ENCODE measurements at regions not wholly inside any gene's neighbourhood (a gene's known extent, or its start where the extent isn't known, plus 50 kb on each side); places are given as distances from the start of the nearest gene placed in this dataset.
"Not testable (repeated sequence)": the region's sequence is repeated elsewhere in the genome, so short reads cannot be mapped to it uniquely, and the experiment has no call there.

GRCh38 chr10:21463436-21463835 is 62.0 kb downstream of the SKIDA1 start:
- DNase-seq, result no peak

DNA sequence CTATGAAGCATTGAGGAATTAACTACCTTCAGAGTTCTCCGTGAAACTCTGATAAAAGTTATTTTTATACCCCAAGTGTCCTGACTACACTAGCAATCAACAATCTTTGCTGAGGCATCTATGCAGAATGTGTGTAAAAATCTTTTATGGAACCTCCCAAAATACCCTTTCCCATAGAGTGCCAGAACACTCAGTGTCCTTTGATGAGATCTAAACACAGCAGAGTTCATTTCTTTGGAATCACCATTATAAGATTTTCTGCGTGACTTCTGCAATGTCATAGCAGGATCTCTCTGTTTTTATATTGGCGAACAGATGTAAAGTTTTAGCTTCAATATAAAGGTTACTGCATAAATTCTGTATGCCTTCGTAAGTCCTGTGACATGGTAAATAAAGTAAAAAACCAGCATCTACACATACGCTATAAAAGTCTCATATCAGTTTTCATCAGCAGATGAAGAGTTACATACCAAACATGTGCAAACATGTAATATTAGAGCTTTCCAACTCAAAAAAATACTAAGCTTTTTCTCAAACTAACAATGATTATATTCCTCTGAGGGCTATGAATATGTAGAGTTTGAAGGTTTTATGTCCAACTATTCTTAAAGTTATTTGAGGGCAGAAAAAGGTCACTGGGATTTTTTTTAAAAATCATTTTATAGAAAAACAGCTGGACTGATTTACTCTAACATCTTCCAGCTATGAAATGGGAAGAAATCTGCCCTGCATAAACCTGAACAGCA is 67.2 kb downstream of the SKIDA1 start:
- no peak for DNase-seq

DNA sequence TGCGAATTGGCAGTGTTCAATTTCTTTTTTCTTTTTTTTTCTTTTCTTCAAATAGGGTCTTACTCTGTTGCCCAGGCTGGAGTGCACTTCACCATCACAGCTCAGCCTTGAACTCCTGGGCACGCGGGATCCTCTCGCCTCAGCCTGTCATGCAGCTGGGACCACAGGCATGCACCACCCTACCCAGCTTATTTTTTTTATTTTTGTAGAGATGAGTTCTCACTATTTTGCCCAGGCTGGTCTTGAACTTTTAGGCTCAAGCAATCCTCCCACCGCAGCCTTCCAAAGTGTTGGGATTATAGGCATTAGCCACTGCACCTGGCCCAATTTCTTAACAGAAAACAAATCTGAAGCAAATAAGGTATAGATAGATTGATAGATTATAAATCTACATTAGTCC is 69.3 kb downstream of the SKIDA1 start:
- no peak for DNase-seq

GRCh38 chr10:21452203-21452602 is 73.3 kb downstream of the SKIDA1 start:
- DNase-seq, result no peak

DNA sequence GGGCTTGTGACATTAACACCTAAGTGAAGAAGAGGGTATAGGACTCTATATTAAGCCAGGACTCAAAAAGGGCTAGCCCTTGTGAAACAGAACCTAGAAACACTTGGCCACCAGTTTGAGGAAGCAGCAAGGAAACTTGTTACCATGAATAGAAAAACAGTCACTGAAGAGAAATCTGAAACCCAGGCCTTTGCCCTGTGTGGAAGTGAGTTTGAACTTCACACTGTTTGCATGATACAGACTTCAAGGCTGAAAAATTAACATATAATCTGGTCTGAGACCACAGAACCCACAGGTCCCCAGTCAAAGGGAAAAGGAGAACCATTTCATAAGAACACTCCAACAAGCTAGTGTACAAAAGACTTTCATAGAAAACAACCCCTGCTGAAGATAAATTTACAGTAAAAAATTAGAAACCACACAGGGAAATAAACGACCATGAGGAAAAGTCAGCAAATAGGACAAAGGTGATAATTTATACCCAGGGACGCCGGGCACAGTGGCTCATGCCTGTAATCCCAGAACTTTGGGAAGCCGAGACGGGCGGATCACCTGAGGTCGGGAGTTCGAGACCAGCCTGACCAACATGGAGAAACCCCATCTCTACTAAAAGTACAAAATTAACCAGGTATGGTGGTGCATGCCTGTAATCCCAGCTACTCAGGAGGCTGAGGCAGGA is 76.1 kb downstream of the SKIDA1 start:
- DNase-seq, result no peak

GRCh38 chr10:21445163-21445562 is 80.3 kb downstream of the SKIDA1 start:
- DNase-seq, result no peak

- no peak for DNase-seq
Measured at GRCh38 chr10:21441625-21442024, 83.9 kb downstream of the SKIDA1 start.

GRCh38 chr10:21438914-21439313 is 86.6 kb downstream of the SKIDA1 start:
- DNase-seq, result not testable (repeated sequence)

DNA sequence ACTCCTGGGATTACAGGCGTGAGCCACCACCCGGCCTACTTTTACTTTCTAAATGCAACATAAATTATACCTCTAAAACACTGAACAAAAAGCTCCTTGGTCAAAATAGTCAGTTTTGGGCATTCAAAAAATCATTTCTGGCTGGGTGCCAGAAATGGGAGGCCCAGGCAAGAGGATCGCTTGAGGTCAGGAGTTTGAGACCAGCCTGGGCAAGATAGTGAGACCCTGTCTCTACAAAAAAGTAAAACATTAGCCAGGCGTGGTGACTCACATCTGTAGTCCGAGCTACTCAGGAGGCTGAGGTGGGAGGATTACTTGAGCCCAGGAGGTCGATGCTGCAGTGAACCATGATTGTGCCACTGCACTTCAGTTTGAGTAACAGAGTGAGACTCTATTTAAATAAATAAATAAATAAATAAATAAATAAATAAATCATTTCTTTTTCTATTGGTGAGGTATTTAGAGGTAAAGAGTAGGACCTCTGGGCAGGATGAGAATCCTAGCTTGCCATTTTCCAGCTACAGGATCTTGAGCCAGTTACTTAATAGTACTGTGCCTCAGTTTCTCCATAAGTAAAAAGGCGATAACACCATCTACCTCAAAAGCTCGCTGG is 87.6 kb downstream of the SKIDA1 start:
- no peak for DNase-seq

DNA sequence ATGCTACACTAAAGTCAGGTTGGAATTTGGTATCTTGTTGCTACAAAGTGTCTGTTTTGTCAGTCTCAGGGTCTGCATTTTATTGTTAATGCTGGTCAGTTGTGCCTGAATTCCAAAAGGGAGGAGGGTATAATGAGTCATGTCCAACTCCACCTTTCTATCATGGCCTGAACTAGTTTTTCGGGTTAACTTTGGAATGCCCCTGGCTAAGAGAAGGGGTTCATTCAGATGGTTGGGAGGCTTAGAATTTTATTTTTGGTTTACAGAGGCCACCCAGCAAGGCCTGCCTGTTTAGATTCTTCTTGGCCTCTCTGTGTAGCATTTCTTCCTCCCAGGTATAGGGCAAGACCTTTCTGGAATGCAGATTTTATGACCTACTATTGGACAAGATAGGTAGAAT is 93.2 kb downstream of the SKIDA1 start:
- DNase-seq, result no peak

DNA sequence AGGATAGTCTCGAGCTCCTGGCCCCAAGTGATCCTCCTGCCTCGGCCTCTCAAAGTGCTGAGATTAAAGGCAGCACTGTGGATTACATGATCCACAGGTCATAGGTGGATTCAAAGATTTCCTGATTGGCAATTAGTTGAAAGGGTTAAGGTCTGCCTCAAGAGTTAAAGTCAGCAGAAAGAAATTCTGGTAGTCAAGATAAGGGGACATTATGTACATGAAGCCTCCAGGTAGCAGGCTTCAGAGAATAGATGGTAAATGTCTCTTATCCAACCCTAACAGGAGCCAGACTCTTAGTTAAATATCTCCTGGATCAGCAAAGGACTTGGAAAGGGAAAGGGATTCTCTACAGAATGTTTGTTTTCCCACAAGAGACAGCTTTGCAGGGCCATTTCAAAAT is 93.7 kb downstream of the SKIDA1 start:
- DNase-seq, result no peak

- no peak for DNase-seq
Measured at GRCh38 chr10:21427804-21428481, 97.5 kb downstream of the SKIDA1 start.

DNA sequence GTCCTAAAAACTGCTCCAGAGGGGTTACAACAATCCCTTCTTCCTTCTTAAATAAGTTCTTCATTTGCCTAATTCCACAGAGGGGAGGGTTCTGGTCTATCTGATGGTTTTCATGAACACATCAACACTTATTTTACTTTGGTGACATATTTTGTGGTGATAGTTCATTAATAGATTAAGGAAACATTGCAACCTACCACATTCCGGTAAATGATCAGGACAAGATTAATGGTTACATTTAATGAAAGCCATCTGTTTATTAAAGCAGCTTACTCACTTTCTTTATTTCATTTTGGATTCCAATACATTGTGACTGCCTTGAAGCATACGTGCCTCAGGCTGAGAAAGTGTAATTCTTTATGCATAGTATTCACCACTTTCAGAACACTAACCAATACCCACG is 101.0 kb downstream of the SKIDA1 start:
- no peak for DNase-seq

DNA sequence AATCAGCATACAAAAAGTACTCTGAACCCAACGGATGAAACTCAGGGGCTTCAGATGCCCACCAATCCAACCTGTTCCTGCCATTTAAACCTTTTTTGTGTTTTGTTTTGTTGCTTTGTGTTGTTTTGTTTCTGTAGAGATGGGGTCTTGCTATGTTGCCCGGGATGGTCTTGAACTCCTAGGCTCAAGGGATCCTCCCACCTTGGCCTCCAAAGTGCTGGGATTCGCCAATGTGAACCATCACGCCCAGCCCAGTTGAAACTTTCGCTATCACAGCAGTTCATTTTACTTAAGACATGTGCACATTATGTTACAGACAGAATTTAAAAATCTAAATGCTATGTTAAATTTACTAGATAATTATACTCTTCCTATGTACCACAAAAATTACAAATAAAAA is 101.6 kb downstream of the SKIDA1 start:
- DNase-seq, result no peak

DNA sequence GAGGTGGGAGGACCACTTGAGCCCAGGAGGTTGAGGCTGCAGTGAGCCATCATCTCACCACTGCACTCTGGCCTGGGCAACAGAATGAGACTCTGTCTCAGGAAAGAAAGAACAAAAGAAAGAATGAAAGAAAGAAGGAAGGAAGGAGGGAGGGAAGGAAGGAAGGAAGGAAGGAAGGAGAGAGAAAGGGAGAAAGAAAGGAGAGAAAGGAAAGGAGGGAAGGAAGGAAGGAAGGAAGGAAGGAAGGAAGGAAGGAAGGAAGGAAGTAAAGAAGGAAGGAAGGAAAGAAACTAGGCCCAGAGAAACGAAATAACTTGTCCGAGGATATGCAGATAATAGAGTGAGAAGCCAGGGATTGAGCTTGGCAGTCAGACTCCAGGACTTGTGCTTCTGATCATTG is 102.1 kb downstream of the SKIDA1 start:
- no peak for DNase-seq

GRCh38 chr10:21421794-21422193 is 103.7 kb downstream of the SKIDA1 start:
- no peak for DNase-seq

DNA sequence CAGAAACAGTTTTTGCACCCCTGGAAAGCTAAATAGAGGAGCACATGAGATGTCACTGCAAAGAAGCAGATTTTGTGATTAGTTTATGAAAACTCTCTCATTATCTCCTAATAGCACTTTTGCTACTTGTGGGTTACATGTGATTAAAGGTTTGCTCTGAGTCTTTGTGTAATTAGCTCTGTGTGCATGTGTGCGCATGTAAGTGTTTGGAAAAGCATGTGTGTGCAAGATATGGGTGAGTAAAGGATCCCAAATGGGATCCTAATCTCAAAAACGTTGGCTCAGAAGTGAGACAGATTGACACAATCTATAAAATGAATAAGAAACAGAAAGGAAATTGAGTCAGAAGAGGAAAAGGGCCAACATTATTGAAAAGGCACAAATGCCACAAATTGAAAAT is 104.5 kb downstream of the SKIDA1 start:
- DNase-seq, result no peak

DNA sequence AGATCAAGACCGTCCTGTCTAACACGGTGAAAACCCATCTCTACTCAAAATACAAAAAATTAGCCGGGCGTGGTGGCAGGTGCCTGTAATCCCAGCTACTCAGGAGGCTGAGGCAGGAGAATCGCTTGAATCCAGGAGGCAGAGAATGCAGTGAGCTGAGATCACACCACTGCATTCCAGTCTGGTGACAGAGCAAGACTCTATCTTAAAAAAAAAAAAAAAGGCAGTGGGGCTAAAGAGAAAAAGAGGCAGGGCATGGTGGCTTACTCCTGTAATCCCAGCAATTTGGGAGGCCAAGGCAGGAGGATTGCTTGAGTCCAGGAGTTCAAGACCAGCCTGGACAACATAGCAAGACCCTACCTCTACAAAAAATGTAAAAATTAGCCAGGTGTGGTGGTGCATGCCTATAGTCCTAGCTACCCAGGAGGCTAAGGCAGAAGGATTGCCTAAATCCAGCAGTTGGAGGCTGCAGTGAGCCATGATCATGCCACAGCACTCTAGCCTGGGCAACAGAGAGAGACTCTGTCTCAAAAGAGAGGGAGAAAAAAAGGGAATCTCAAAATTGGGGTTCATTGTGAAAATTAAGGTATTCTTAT is 106.4 kb downstream of the SKIDA1 start:
- not testable (repeated sequence) for DNase-seq

- DNase-seq, result no peak
Measured at GRCh38 chr10:21417172-21417712, 108.2 kb downstream of the SKIDA1 start.

DNA sequence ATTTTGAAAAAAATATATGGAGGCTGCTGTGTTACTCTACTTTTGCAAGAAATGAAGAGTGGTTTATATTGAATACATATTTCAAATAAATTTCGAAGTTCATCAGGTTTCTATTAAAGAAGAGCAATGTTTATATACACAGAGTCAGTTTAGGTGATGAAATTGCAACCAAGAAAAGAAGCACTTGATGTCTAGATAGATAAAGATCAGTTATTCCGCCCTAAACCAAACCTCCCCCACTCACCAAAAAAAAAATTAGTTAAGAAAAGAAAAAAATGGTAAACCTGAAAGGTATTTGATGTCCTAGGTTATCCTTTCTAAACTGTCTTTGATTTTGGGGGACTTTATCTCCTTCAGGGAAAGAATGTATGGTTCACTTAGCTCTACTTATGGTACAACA is 111.8 kb downstream of the SKIDA1 start:
- DNase-seq, result no peak

DNA sequence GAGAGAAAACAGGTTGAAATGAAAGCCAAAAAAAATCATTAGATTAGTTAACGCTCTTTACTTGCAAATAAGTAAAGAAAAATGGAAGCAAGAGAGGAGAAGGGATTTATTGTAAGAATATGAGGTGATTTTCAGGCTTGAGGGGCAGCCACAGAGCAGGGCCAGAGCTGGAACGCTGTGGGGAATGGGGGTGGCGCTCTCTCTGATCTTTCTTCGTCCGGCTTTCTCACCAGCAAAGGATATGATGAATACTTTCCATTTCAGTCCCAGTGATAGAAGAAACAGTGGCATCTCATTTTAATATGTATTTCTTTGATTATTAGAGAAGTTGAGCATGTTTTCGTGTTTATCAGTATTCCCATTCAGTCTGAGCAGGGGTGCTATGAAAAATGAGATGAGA is 112.2 kb downstream of the SKIDA1 start:
- DNase-seq, result no peak

DNA sequence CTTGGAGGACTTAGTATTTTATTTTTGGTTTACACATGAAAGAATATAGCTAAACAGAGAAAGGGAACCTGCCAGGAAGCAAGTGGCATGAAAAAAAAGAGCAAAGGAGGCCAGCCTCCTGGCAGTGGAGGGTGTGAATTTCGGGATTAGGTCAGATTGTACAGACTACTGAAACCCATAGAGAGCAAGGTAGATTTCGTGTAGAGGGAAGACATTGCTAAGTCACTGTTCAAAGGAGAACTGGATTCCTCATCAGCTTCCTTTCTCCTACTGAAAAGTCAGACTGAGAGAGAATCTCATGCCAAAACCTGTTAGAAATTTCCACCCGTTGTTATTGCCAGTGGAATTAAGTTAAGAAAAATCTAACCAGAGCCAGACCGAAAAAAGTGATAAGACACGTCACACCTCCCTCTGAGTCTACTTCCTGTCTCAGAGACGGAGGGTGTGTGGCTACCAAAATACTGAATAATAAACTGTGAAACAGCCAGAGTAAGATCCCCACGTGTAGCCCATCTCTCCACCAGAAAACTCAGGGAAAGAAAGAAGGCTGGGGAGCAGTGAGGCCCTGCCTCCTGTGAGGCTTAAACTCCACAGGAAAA is 118.8 kb downstream of the SKIDA1 start:
- DNase-seq, result no peak

DNA sequence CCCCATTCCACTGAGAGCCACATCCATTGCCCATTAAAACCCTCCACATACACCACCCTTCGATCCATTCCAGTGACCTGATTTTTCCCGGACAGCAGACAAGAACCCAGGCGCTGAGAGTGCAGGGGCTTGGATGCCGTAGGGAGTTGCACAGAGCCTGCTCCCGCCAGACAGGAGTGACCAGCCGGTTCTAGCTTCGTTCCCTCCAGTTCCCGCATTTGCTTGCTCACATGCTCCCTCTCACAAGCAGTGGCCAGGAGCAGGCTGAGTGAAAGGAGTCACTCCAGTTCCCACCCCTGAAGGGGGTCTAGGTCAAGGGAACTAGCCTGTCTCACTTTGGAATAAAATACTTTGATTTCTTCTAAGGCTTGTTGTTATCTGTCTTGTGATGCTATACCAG is 119.5 kb downstream of the SKIDA1 start:
- DNase-seq, result no peak
